ENCODE measurements at regions not wholly inside any gene's neighbourhood (a gene's known extent, or its start where the extent isn't known, plus 50 kb on each side); places are given as distances from the start of the nearest gene placed in this dataset.
"Not testable (repeated sequence)": the region's sequence is repeated elsewhere in the genome, so short reads cannot be mapped to it uniquely, and the experiment has no call there.

GRCh38 chr2:19627359-19627758 lies 268.9 kb upstream of the OSR1 start:
- no peaks in the 10 kb centered on the region for H3F3A ChIP-seq (ENCODE audit: insufficient read depth, low read length)
- H3K4me1 ChIP-seq (ENCODE audit: insufficient read depth, low read length, severe bottlenecking), result no peaks in the 10 kb centered on the region
- no peak overlapping the region for H3K4me2 ChIP-seq (ENCODE audit: low read length)
- H4K20me1 ChIP-seq (ENCODE audit: insufficient read depth, low read length), result no peaks in the 10 kb centered on the region
- no peak overlapping the region for H3K27ac ChIP-seq (ENCODE audit: low read depth, low read length, poor library complexity, severe bottlenecking)
- H3K79me2 ChIP-seq (ENCODE audit: insufficient read depth, low read length), result no peaks in the 10 kb centered on the region
- no peaks in the 10 kb centered on the region for H3K36me3 ChIP-seq (ENCODE audit: insufficient read depth, low read length)
- no peak overlapping the region for H2AFZ ChIP-seq (ENCODE audit: low read length)
- no peak overlapping the region for H3K9ac ChIP-seq (ENCODE audit: low read length)
- no peaks in the 10 kb centered on the region for H3K27me3 ChIP-seq (ENCODE audit: insufficient read depth, low read length)
- no peaks in the 10 kb centered on the region for H3K9me3 ChIP-seq (ENCODE audit: low read length)
- TF ChIP-seq EZH2 (IDR thresholded peaks at IDR 0.05; ENCODE audit: borderline replicate concordance, low read length), result no peak
- no peak for TF ChIP-seq CTCF (IDR thresholded peaks at IDR 0.05; ENCODE audit: low read length)
- no peaks in the 10 kb centered on the region for H3K9me2 ChIP-seq (ENCODE audit: low read depth, low read length)
- H3K4me3 ChIP-seq (ENCODE audit: low read depth, low read length, poor library complexity, severe bottlenecking), result no peak overlapping the region

GRCh38 chr2:19623488-19623887 lies 265.1 kb upstream of the OSR1 start:
- H3K4me2 ChIP-seq (ENCODE audit: low read length), result no peak overlapping the region

GRCh38 chr2:19617257-19617848 lies 258.9 kb upstream of the OSR1 start:
- no peak overlapping the region for H3K4me2 ChIP-seq (ENCODE audit: low read length)
- H3K9me2 ChIP-seq (ENCODE audit: low read depth, low read length), result no peaks in the 10 kb centered on the region
- H3K9me3 ChIP-seq (ENCODE audit: low read length), result no peaks in the 10 kb centered on the region
- H3K4me1 ChIP-seq (ENCODE audit: insufficient read depth, low read length, severe bottlenecking), result no peaks in the 10 kb centered on the region
- H3K27ac ChIP-seq (ENCODE audit: low read depth, low read length, poor library complexity, severe bottlenecking), result no peak overlapping the region
- no peaks in the 10 kb centered on the region for H3F3A ChIP-seq (ENCODE audit: insufficient read depth, low read length)
- H3K4me3 ChIP-seq (ENCODE audit: low read depth, low read length, poor library complexity, severe bottlenecking), result no peak overlapping the region
- H2AFZ ChIP-seq (ENCODE audit: low read length), result no peak overlapping the region
- H4K20me1 ChIP-seq (ENCODE audit: insufficient read depth, low read length), result no peaks in the 10 kb centered on the region
- TF ChIP-seq EZH2 (IDR thresholded peaks at IDR 0.05; ENCODE audit: borderline replicate concordance, low read length), result no peak
- no peak for TF ChIP-seq CTCF (IDR thresholded peaks at IDR 0.05; ENCODE audit: low read length)
- H3K27me3 ChIP-seq (ENCODE audit: insufficient read depth, low read length), result no peaks in the 10 kb centered on the region
- H3K36me3 ChIP-seq (ENCODE audit: insufficient read depth, low read length), result no peaks in the 10 kb centered on the region
- no peak overlapping the region for H3K9ac ChIP-seq (ENCODE audit: low read length)
- H3K79me2 ChIP-seq (ENCODE audit: insufficient read depth, low read length), result no peaks in the 10 kb centered on the region

More at GRCh38 chr2:19623488-19623887, 265.1 kb upstream of the OSR1 start:
- H2AFZ ChIP-seq (ENCODE audit: low read length), result no peak overlapping the region
- no peak for TF ChIP-seq EZH2 (IDR thresholded peaks at IDR 0.05; ENCODE audit: borderline replicate concordance, low read length)
- no peak for TF ChIP-seq CTCF (IDR thresholded peaks at IDR 0.05; ENCODE audit: low read length)
- H3K9me3 ChIP-seq (ENCODE audit: low read length), result no peaks in the 10 kb centered on the region
- no peaks in the 10 kb centered on the region for H4K20me1 ChIP-seq (ENCODE audit: insufficient read depth, low read length)
- H3K4me3 ChIP-seq (ENCODE audit: low read depth, low read length, poor library complexity, severe bottlenecking), result no peak overlapping the region
- no peaks in the 10 kb centered on the region for H3K27me3 ChIP-seq (ENCODE audit: insufficient read depth, low read length)
- H3K36me3 ChIP-seq (ENCODE audit: insufficient read depth, low read length), result no peaks in the 10 kb centered on the region
- no peaks in the 10 kb centered on the region for H3K9me2 ChIP-seq (ENCODE audit: low read depth, low read length)
- H3K9ac ChIP-seq (ENCODE audit: low read length), result no peak overlapping the region
- no peaks in the 10 kb centered on the region for H3K79me2 ChIP-seq (ENCODE audit: insufficient read depth, low read length)
- no peak overlapping the region for H3K27ac ChIP-seq (ENCODE audit: low read depth, low read length, poor library complexity, severe bottlenecking)
- H3K4me1 ChIP-seq (ENCODE audit: insufficient read depth, low read length, severe bottlenecking), result no peaks in the 10 kb centered on the region
- no peaks in the 10 kb centered on the region for H3F3A ChIP-seq (ENCODE audit: insufficient read depth, low read length)

GRCh38 chr2:19615402-19615801 lies 257.0 kb upstream of the OSR1 start:
- H3F3A ChIP-seq (ENCODE audit: insufficient read depth, low read length); H3K9me3 ChIP-seq (ENCODE audit: low read length); H3K4me2 ChIP-seq (ENCODE audit: low read length); H3K4me1 ChIP-seq (ENCODE audit: insufficient read depth, low read length, severe bottlenecking); H3K36me3 ChIP-seq (ENCODE audit: insufficient read depth, low read length); H3K79me2 ChIP-seq (ENCODE audit: insufficient read depth, low read length); H2AFZ ChIP-seq (ENCODE audit: low read length); H3K9ac ChIP-seq (ENCODE audit: low read length); H3K27ac ChIP-seq (ENCODE audit: low read depth, low read length, poor library complexity, severe bottlenecking); H3K27me3 ChIP-seq (ENCODE audit: insufficient read depth, low read length); H3K9me2 ChIP-seq (ENCODE audit: low read depth, low read length); H3K4me3 ChIP-seq (ENCODE audit: low read depth, low read length, poor library complexity, severe bottlenecking); H4K20me1 ChIP-seq (ENCODE audit: insufficient read depth, low read length): not testable (repeated sequence)

All from OCI-LY1 (cell line).